Muscle layer of colon (tissue), 2 donors: ENCODE measurements at regions not wholly inside any gene's neighbourhood (a gene's known extent, or its start where the extent isn't known, plus 50 kb on each side); places are given as distances from the start of the nearest gene placed in this dataset.

Source experiments
- H3K27ac ChIP-seq: one replicate; pipeline ENCODE4 v1.7.0; 2013; ENCODE audit warnings: low read depth, mild to moderate bottlenecking, low read length, moderate library complexity
- H3K27me3 ChIP-seq, 2 donors: one replicate each; pipeline ENCODE4 v1.7.0; 2013; ENCODE audit warnings: low read length in 2 of 2, mild to moderate bottlenecking in 2 of 2; ENCODE audit not compliant: insufficient read depth in 2 of 2, control insufficient read depth in 1 of 2
- H3K36me3 ChIP-seq: one replicate; pipeline ENCODE4 v1.7.0; 2013; ENCODE audit warnings: mild to moderate bottlenecking, low read length; ENCODE audit not compliant: insufficient read depth
- H3K4me1 ChIP-seq: one replicate; pipeline ENCODE4 v1.7.0; 2013; ENCODE audit warnings: mild to moderate bottlenecking, low read length; ENCODE audit not compliant: insufficient read depth
- H3K4me3 ChIP-seq, 2 donors: one replicate each; pipeline ENCODE4 v1.7.0; 2013; ENCODE audit warnings: low read length in 2 of 2, low read depth in 1 of 2, mild to moderate bottlenecking in 1 of 2, moderate library complexity in 1 of 2
- H3K9ac ChIP-seq: one replicate; pipeline ENCODE4 v1.7.0; 2013; ENCODE audit warnings: low read length
- H3K9me3 ChIP-seq: one replicate; pipeline ENCODE4 v1.7.0; 2013; ENCODE audit warnings: mild to moderate bottlenecking, low read length
- donor health status: abdominal sarcoma.
- donor health status: Adenocarcinoma of cecum.

GRCh38 chrX:39733745-39734144 lies 364.0 kb downstream of the BCOR start:
- H3K4me3 ChIP-seq = no peak overlapping the region
- H3K9ac ChIP-seq = no peak overlapping the region
- H3K27me3 ChIP-seq = peaks cover 0 to 12% of the 10 kb centered on the region in 2 donors
- H3K27ac ChIP-seq = no peak overlapping the region
- no peaks in the 10 kb centered on the region for H3K9me3 ChIP-seq
- H3K4me1 ChIP-seq = peaks cover 24% of the 10 kb centered on the region
- H3K36me3 ChIP-seq = no peaks in the 10 kb centered on the region

- Histone ChIP-seq H3K27me3 (peaks cover 0 to 12% of the 10 kb centered on the region in 2 donors), H3K9ac (no peak overlapping the region), H3K4me1 (peaks cover 24% of the 10 kb centered on the region), H3K36me3 (no peaks in the 10 kb centered on the region), H3K4me3 (no peak overlapping the region), H3K27ac (no peak overlapping the region), H3K9me3 (no peaks in the 10 kb centered on the region)
Measured at GRCh38 chrX:39734174-39734776, 363.5 kb downstream of the BCOR start.

- H3K4me1 ChIP-seq = peaks cover 18% of the 10 kb centered on the region
- peaks cover 0 to 5% of the 10 kb centered on the region in 2 donors for H3K27me3 ChIP-seq
- H3K9ac ChIP-seq = no peak overlapping the region
- H3K36me3 ChIP-seq = no peaks in the 10 kb centered on the region
- no peaks in the 10 kb centered on the region for H3K9me3 ChIP-seq
- no peak overlapping the region for H3K4me3 ChIP-seq
- peak overlapping the region; percentile 19 for H3K27ac ChIP-seq
Measured at GRCh38 chrX:39736216-39737211, 361.2 kb downstream of the BCOR start.

DNA sequence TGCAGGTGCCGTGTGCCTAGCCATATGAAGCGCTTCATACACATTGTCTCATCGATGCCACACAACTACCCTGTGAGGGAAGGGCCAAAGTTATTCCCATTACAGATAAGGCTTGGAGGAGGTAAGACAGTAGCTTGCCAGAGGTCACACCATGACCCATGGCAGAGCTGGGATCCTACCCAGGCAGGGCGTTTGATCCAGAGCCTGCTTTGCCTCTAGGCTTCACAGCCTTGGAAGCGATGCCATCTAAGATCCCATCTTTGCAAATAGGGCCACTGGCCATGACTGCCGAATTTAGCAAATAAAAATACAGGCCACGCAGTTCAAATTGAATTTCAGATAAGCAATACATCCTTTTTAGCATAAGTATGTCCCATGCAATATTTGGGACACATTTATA lies 358.2 kb downstream of the BCOR start:
- H3K36me3 ChIP-seq = no peaks in the 10 kb centered on the region

DNA sequence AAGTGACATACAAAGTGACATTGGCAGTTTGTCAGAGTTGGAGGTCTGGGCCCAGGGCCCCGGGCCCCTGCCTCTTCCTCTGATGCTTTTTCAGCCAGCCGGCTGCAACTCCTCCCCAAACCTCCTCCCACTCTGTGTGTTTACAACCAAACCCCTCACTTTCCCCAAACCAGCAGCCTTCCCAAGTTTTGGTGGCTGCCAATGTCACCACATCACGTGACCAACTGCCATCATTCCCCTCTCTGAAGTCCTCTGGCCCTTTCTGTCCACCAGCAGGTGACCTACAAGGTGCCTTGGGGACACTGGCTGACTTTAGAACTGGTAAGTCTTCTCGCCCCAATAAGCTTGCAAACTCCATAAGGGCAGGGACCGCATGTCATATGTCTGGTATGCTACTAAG lies 357.7 kb downstream of the BCOR start:
- H3K9me3 ChIP-seq = no peaks in the 10 kb centered on the region
- no peak overlapping the region for H3K27ac ChIP-seq
- no peak overlapping the region for H3K9ac ChIP-seq
- H3K27me3 ChIP-seq = no peaks in the 10 kb centered on the region
- H3K4me3 ChIP-seq = no peak overlapping the region
- peaks cover 12% of the 10 kb centered on the region for H3K4me1 ChIP-seq
- H3K36me3 ChIP-seq = no peaks in the 10 kb centered on the region

More for the DNA sequence above, 358.2 kb downstream of the BCOR start:
- no peak overlapping the region for H3K27ac ChIP-seq
- H3K9me3 ChIP-seq = no peaks in the 10 kb centered on the region
- H3K9ac ChIP-seq = no peak overlapping the region
- H3K4me3 ChIP-seq = no peak overlapping the region
- peaks cover 12% of the 10 kb centered on the region for H3K4me1 ChIP-seq
- no peaks in the 10 kb centered on the region for H3K27me3 ChIP-seq

DNA sequence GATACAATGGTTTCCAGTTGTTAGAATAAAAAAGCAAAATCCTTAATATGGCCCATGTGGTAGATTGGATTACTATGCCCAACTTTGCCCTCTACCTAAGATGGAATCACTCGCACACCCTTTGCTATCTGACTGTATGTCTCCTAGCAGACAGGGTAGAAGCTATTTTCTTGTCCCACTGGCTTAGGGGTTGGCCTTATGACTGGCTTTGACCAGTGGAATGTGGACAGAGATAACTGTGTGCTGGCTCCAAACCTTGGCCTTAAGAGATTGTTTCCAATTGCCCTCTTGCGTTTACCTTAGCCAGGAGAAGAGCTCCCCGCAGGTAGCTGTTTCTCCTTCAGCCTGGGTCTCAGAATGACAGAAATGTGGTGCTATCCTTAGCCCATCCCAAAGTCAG lies 355.9 kb downstream of the BCOR start:
- no peak overlapping the region for H3K27ac ChIP-seq
- peaks cover 0 to 5% of the 10 kb centered on the region in 2 donors for H3K27me3 ChIP-seq

DNA sequence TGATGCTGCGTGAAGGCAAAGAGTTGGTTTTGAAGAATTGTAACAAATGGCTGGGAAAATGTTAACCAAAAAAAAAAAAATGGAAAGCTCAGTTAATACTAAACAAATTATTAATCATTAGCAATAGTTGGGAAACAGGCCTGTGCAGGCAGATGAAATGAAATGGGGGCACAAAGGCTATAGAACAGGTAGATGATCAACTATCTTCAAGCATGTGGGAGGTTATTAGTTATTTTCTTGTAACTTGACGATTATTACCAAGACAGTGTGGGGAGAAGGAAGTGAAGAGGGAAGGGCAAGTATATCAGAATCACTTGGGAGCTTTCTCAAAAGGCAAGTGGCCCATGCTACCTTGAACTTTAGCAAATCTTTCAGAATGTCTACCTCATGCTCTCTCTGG lies 351.9 kb downstream of the BCOR start:
- peaks cover 0 to 5% of the 10 kb centered on the region in 2 donors for H3K27me3 ChIP-seq
- H3K36me3 ChIP-seq = no peaks in the 10 kb centered on the region
- no peaks in the 10 kb centered on the region for H3K9me3 ChIP-seq
- H3K4me1 ChIP-seq = no peaks in the 10 kb centered on the region
- H3K9ac ChIP-seq = no peak overlapping the region
- no peak overlapping the region for H3K27ac ChIP-seq
- H3K4me3 ChIP-seq = no peak overlapping the region

More for the DNA sequence above, 355.9 kb downstream of the BCOR start:
- no peaks in the 10 kb centered on the region for H3K4me1 ChIP-seq
- H3K9me3 ChIP-seq = no peaks in the 10 kb centered on the region
- H3K4me3 ChIP-seq = no peak overlapping the region
- H3K9ac ChIP-seq = no peak overlapping the region
- no peaks in the 10 kb centered on the region for H3K36me3 ChIP-seq

GRCh38 chrX:39749135-39749534 lies 348.6 kb downstream of the BCOR start:
- Histone ChIP-seq H3K27ac (no peak overlapping the region), H3K27me3 (peaks cover 0 to 5% of the 10 kb centered on the region in 2 donors), H3K36me3 (no peaks in the 10 kb centered on the region), H3K4me1 (no peaks in the 10 kb centered on the region), H3K4me3 (no peak overlapping the region), H3K9ac (no peak overlapping the region), H3K9me3 (no peaks in the 10 kb centered on the region)

- Histone ChIP-seq H3K36me3 (no peaks in the 10 kb centered on the region), H3K9me3 (no peaks in the 10 kb centered on the region), H3K27me3 (peaks cover 0 to 5% of the 10 kb centered on the region in 2 donors), H3K27ac (no peak overlapping the region), H3K4me3 (no peak overlapping the region), H3K4me1 (no peaks in the 10 kb centered on the region), H3K9ac (no peak overlapping the region)
Measured at GRCh38 chrX:39749728-39750127, 348.0 kb downstream of the BCOR start.

- Histone ChIP-seq H3K9me3 (no peaks in the 10 kb centered on the region), H3K36me3 (no peaks in the 10 kb centered on the region), H3K4me3 (no peak overlapping the region), H3K4me1 (peaks cover 2% of the 10 kb centered on the region), H3K9ac (no peak overlapping the region), H3K27me3 (peaks cover 3 to 5% of the 10 kb centered on the region in 2 donors), H3K27ac (no peak overlapping the region)
Measured at GRCh38 chrX:39750256-39750790, 347.4 kb downstream of the BCOR start.

- H3K9me3 ChIP-seq = no peaks in the 10 kb centered on the region
- H3K27ac ChIP-seq = no peak overlapping the region
- no peak overlapping the region for H3K4me3 ChIP-seq
- H3K9ac ChIP-seq = no peak overlapping the region
- H3K27me3 ChIP-seq = peaks cover 4 to 5% of the 10 kb centered on the region in 2 donors
- no peaks in the 10 kb centered on the region for H3K36me3 ChIP-seq
- H3K4me1 ChIP-seq = peaks cover 4% of the 10 kb centered on the region
Measured at GRCh38 chrX:39750848-39751247, 346.9 kb downstream of the BCOR start.
